Kidney (tissue), 13 donors: ENCODE measurements at regions not wholly inside any gene's neighbourhood (a gene's known extent, or its start where the extent isn't known, plus 50 kb on each side); places are given as distances from the start of the nearest gene placed in this dataset.
A peak's percentile ranks its signal among the peaks of the same experiment; 100 is the strongest.

Experiments used
- DNase-seq, 5 donors: peaks; one replicate each; pipeline ENCODE4 v3.0.0-alpha.2; 2013 to 2020
- FAIRE-seq: peaks from 2 replicates; lab custom pipeline; 2012; peaks lifted over from hg19 to GRCh38; lab: Jason Lieb, UNC
- H3K27ac ChIP-seq, 2 donors: one replicate each; pipeline ENCODE4 v1.7.0; 2013; ENCODE audit warnings: low read depth in 2 of 2, low read length in 2 of 2, inconsistent platforms in 1 of 2
- H3K27me3 ChIP-seq: one replicate; pipeline ENCODE4 v1.7.1; 2013; ENCODE audit warnings: low read length, inconsistent platforms; ENCODE audit not compliant: control insufficient read depth, insufficient read depth
- H3K36me3 ChIP-seq, 3 donors: one replicate each; pipeline versions ENCODE4 v1.7.0 to v1.7.1; 2013; ENCODE audit warnings: low read length in 3 of 3, control low read depth in 1 of 3, inconsistent platforms in 1 of 3; ENCODE audit not compliant: insufficient read depth in 3 of 3, control insufficient read depth in 2 of 3
- H3K4me1 ChIP-seq, 3 donors: one replicate each; pipeline versions ENCODE4 v1.7.0 to v1.7.1; 2013; ENCODE audit warnings: low read length in 3 of 3, inconsistent platforms in 1 of 3, low read depth in 1 of 3; ENCODE audit not compliant: control insufficient read depth in 2 of 3, insufficient read depth in 2 of 3
- H3K4me3 ChIP-seq, 3 donors: one replicate each; pipeline versions ENCODE4 v1.7.0 to v1.8.1; 2013; ENCODE audit warnings: low read length in 3 of 3, control low read depth in 1 of 3, inconsistent platforms in 1 of 3
- H3K9ac ChIP-seq, 3 donors: one replicate each; pipeline versions ENCODE4 v1.7.0 to v1.7.1; 2013; ENCODE audit warnings: low read length in 3 of 3, control low read depth in 1 of 3, inconsistent platforms in 1 of 3
- H3K9me3 ChIP-seq, 3 donors: one replicate each; pipeline versions ENCODE4 v1.7.0 to v1.7.1; 2013; ENCODE audit warnings: low read length in 3 of 3, control low read depth in 1 of 3, inconsistent platforms in 1 of 3; ENCODE audit not compliant: control insufficient read depth in 2 of 3, insufficient read depth in 1 of 3
- CTCF ChIP-seq: IDR thresholded peaks from 3 replicates; pipeline ENCODE4 v1.5.1; 2012; ENCODE audit warnings: mild to moderate bottlenecking, moderate library complexity, borderline replicate concordance; ENCODE audit not compliant: insufficient read depth; ENCODE audit errors: extremely low read depth
- intact Hi-C: fragments of 100-400 bp; cut with DNase I; formaldehyde crosslinking; loops from one replicate; pipeline ENCODE4 v1.11.1; 2022
- donor health status: control.
- donor health status: control.
- donor health status: control.
- donor health status: control.
- donor health status: control.
- donor health status: DM: yes; HTN: yes; CAD: no.
- donor health status: Normal renal cell carcinoma (clear cell type).

- no peaks in the 10 kb centered on the region for H3K9me3 ChIP-seq
- H3K9ac ChIP-seq, result no peak overlapping the region
- no peaks in the 10 kb centered on the region for H3K27me3 ChIP-seq
- no peaks in the 10 kb centered on the region for H3K36me3 ChIP-seq
- intact Hi-C loops, result no loop called here
- no peaks in the 10 kb centered on the region for H3K4me1 ChIP-seq
- no peak overlapping the region for H3K27ac ChIP-seq
- no peak for TF ChIP-seq CTCF
- no peak overlapping the region for H3K4me3 ChIP-seq
- no peak for FAIRE-seq
- no peak for DNase-seq
These were observed 583.9 kb upstream of the TBX3 start for GRCh38 chr12:115267891-115268290.

- Histone ChIP-seq H3K4me3 (no peak overlapping the region), H3K4me1 (no peaks in the 10 kb centered on the region), H3K9ac (no peak overlapping the region), H3K36me3 (no peaks in the 10 kb centered on the region), H3K27ac (no peak overlapping the region), H3K9me3 (no peaks in the 10 kb centered on the region), H3K27me3 (no peaks in the 10 kb centered on the region)
- DNase-seq (peak in 1 of 5 donors; percentile 85), FAIRE-seq (no peak)
- intact Hi-C loops, result no loop called here
- no peak for TF ChIP-seq CTCF
These were observed 583.5 kb upstream of the TBX3 start for GRCh38 chr12:115267464-115267863.

- Histone ChIP-seq H3K4me1 (no peaks in the 10 kb centered on the region), H3K27me3 (no peaks in the 10 kb centered on the region), H3K36me3 (no peaks in the 10 kb centered on the region), H3K4me3 (no peak overlapping the region), H3K9ac (no peak overlapping the region), H3K27ac (no peak overlapping the region), H3K9me3 (no peaks in the 10 kb centered on the region)
- DNase-seq, result peak in 2 of 5 donors; percentile 22 to 39
- intact Hi-C loops, result no loop called here
- no peak for FAIRE-seq
- TF ChIP-seq CTCF, result no peak
These were observed 580.6 kb upstream of the TBX3 start for GRCh38 chr12:115264605-115265004.
